HG03103 (cell line): ENCODE measurements at regions not wholly inside any gene's neighbourhood (a gene's known extent, or its start where the extent isn't known, plus 50 kb on each side); places are given as distances from the start of the nearest gene placed in this dataset.
A peak's percentile ranks its signal among the peaks of the same experiment; 100 is the strongest.

Experiments used
- ATAC-seq: cut with Tn5 transposase; IDR thresholded peaks from one replicate; pipeline ENCODE4 v1.9.1; 2021; ENCODE audit warnings: low read depth; ENCODE audit not compliant: unreplicated experiment

DNA sequence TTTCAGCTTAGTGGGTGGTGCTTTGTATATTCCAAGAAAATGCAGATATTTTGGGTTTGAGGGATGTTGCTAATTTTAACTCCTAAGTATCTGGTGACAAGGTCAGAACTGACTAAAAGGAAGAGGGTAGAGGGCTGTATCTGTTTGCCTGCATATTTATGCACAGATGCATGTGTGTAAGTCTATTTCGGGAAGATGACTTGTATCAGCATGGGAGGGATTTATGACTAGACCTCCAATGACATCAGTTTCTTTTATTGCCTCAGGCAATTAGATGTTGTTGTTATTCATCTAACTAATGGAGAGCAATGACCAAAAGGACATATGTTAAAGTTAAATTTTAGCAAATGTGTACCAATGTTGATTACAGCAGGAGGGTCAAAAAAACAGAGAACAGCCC lies 734.3 kb downstream of the QKI start:
- no peak for ATAC-seq

DNA sequence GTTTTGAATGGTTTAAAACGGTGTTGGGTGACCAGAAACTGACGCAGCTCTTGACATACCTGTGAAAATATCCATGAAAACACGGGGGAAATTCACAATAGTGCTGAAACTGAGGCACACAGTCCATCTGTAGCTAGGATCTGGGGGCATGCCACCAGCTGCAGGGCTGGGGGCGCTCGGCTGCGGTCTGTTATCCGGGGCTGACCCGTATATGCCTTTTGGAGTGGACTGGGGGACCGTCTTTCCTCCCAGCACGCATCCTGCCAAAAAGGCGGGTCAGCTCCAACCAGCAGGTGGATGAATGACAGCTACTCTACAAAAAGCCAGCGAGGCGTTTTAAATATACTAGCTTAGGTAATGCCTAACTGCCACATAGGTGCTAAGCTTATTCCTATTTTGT lies 729.8 kb downstream of the QKI start:
- no peak for ATAC-seq

DNA sequence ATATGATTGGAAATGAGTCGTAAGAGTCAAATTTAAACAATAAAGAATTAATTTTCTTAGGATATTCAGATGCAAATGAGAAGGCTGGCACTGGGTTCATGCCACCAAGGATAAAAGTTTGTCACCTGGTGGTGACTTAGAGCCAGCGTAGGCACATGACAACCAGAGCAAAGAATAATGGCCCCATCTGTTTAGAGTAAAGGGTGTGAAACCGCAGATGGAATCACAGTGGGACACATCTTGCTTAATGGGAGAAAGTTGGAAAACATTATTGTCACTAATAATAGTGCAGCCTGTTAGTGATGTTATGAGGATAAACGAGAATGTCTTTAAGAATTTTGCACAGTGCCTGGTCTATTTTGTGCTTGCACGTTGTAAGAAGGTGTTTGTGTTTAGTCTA lies 727.8 kb downstream of the QKI start:
- no peak for ATAC-seq

DNA sequence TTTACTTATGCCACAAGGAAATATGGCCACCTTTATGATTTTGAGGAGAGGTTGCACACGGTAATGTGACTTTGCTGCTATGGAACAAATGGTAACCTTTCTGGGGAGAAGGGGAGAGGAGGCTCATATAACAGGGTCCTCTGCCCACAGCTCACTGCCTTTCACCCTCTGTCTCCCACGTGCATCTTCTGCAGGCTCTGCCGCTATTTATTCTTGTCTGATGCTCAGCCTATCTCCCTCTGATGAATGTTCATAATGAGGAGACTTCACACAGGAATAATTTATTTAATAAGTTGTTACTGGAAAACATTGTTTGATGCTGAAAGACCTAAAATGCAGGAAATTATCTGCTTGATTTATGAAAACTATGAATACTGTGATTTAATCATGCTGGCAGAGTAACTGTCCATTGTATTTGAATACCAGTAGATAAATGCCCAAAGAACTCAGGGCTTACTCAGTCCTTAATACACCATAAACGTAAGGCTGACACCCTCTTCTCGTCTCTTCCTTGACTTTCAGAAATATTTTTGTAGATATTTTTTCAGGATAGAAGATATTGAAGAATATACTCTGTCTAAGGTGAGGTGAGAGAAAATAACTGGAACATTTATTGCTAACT lies 721.1 kb downstream of the QKI start:
- ATAC-seq = no peak

DNA sequence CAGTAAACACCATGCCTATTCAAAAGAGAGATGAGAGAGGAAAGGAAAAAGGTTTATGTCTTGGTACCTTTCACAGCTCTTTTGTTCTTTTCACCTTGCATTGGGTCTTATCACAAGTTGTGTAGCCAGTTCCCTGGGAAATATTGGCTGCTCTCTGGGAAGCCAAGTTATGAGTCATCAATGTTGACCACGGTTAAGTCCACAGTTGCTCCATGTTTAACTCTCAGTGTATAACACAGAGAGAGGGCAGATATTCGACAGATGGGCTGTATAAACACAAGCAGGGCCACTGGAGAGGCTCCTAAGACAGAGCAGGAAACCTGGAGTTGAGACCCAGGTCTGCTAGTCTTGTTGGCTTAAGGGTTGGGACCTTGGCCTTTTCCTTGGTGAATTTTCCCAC lies 718.6 kb downstream of the QKI start:
- ATAC-seq = no peak

DNA sequence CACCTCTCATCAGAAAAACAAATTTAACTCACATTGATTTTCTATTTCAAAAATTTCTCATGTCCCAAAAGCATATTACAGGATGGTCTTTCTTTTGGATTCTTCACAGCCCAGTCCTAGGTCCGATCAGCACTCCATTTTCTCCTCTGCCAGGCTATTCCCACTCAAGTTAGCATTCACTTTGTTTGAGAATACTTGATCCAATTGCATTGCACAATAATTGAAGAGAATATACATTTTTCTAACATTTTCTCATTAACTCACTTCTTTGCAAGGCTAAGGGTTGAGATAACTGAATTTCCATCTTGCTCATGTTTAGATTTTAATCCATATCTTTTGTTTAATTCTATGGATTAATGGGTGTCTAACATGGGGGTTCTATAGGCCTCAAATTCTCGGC lies 716.1 kb downstream of the QKI start:
- no peak for ATAC-seq

DNA sequence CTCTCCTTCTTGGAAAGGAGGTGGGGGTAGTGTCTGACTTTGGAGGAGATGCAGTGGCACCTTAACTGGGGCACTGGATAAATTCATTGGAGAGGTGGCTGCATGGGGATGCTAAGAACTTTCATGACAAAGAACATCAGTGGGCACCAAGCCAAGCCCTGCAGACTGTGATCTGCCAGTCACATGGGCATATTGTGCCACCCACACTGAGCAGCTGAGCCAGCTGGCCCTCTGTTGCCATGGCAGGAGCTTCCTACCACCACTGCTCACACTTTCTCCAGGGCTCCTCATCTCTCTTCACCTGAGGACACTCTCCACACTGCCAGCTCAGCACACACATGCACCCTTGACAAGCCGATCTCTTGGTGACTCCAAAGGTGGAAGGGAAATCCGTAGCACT lies 715.6 kb downstream of the QKI start:
- ATAC-seq = no peak

DNA sequence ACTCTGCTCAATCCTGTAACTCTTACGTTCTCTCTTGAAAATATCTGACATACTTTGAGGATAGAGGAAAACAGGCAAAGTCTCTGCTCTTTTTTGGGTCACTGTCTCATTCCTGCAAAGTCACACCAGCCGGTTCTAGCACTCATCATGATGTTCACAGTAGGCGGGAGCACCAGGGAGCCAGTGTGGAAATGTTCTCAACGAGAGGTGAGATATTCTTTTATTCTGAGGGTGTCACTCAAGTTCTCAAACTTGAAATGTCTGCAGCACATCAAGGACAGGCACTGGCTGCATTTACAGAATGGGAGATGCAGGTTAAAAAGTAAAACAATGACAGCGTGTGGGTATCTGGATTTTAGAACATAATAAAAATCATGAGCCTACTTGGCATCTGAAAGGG lies 714.7 kb downstream of the QKI start:
- ATAC-seq = no peak

DNA sequence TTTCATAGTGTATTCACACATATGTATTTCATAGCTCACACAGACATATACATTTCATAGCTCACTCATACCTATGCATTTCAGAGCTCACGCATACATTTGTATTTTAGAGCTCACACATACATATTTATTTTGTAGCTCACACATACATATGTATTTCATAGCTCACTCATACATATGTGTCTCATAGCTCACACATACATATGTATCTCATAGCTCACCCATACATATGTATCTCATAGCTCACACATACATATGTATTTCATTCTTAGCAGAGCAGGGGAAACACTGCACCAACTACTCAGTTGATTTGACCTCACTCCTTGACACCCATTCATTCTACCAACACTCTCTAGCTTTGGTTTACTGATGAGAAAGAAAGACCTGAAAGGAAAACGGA lies 713.6 kb downstream of the QKI start:
- ATAC-seq = no peak

DNA sequence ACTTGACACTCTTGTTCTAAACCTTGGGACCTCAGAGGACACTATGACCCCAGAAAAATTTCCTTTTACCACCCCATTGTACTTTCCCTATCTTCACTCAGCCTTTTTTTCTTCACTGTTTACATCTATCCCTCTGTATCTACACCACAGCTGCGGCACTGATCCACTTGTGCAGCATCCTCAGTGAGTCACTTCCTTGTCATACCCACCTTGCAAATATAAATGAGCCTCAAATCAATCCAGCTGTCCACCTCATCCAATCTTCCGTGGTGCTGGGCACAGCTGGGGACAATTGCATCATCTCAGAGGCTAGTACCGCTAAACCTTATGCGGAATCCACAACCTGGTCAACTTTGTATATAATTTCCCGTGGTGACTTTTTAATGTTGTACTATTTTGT lies 710.5 kb downstream of the QKI start:
- no peak for ATAC-seq

DNA sequence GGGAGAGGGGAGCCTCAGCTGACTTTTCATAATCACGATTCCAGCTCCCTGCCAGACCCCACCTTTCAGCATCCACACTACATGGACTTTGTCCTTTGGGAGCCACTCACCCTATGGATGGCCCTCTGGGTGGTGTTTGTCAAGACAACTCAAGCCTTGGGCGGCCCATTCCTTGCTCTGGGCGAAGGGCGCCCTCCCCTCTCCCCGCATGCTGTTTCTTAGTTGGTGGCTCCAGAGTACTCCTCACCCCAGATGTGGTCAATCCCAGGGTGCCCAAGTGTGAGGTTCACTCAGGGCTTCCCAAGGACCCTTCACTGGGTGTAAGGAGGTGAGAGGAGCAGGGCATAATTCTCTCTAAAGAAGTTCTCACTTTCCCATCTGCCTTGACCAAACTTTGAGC lies 710.0 kb downstream of the QKI start:
- ATAC-seq = no peak

DNA sequence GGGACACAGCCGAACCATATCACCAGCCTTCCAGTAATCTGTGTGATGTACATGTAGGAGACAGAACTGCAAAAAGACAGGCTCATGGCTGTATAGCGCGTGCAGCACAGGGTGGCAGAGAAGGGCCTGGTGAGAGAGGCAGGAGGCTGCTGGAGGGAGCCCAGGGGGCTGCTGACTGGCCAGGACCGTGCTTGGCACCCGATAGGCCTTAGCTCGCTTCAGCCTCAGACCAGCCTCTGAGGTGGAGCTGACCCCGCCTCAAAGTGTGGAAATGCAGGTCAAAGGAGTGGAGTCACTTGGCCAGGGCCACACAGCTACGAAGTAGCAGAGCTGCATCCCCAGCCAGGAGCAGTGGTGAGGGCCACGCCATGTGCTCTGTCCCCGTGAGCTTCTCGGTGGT lies 707.6 kb downstream of the QKI start:
- no peak for ATAC-seq

DNA sequence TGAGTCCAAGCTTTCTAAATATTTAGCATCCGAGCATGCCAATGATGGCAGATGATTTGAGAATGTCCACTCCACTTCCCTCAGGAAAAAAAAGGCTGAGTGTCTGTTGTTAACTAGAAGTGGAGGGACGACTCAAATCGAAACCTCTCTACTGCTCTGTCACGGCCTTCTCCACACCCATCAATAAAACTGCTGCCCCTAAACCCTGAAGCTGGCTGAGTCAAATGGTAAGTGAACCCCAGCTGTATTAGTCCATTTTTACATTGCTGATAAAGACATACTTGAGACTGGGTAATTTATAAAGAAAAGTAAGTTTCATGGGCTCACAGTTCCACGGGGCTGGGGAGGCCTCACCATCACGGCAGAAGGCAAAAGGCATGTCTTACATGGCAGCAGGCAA lies 707.0 kb downstream of the QKI start:
- ATAC-seq = no peak

DNA sequence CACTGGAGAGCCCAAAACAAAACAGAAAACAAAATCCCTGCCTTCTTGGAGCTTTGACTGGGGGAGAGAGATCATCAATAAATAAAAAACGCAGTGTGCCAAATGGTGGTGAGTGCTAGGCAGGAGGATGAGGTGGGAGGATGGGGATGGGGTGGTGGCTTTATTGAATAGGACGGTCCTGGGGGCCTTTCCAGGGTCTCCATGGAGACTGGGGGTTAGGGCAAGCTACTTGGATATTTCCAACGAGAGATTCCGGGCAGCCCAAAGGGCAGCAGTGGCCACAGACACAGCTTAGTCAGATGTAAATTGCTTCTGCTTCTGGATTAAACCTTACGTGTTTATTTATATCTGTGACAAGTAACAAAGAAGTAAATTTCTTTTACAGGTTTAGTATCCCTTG lies 700.1 kb downstream of the QKI start:
- ATAC-seq = no peak

DNA sequence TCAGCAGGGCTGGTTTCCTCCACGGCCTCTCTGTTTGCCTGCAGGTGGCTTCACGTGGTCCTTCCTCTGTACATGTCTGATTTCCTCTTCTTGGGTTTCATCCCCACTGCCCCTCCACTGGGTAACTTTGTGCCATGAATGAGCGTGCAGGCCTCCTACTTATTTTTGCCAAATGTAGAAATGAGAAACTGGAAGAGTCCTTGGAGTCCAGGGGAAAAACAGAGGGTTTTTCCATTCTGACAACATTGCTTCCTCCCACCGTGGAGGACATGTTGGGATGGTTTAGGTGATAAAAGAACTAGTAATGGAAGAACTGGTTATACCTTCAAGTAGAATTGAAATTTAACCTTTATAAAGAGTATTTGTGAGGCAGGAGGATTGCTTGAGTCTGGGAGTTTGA lies 699.5 kb downstream of the QKI start:
- ATAC-seq = no peak

DNA sequence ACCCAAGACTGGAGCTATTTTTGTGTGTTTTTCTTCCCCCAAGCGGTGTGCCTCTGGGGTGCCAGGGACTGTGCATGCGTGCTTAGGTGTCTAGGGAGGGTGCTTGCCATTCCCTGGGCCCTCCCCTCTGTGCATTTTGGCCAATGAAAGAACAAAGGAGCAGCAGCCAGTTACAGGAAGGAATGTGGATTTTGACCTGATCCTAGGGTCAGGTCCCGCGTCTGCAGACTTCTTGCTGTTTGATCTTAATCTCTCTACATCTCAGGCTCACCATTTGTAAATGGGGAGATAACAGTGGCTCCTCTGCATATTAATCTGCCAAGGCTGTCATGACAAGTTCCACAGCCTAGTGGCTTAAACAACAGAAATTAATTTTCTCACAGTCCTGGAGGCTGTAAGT lies 699.1 kb downstream of the QKI start:
- no peak for ATAC-seq

DNA sequence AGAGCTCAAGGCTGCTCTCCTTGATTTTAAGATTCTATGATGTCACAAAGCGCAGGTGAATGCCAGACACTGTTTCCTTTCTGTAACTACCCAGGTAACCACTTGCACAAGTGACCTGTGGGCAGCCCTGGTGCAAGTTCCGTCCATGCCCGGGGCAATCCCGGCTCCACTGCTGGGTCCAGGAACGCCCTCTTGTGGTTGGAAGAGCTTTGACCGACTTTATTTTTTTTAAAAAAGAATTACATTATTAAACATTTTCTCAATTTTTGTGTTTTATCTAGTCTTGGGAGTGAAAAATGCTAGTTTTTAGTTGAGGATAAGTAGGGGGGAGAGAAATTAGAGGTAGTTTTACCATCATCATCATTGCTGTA lies 695.2 kb downstream of the QKI start:
- no peak for ATAC-seq

DNA sequence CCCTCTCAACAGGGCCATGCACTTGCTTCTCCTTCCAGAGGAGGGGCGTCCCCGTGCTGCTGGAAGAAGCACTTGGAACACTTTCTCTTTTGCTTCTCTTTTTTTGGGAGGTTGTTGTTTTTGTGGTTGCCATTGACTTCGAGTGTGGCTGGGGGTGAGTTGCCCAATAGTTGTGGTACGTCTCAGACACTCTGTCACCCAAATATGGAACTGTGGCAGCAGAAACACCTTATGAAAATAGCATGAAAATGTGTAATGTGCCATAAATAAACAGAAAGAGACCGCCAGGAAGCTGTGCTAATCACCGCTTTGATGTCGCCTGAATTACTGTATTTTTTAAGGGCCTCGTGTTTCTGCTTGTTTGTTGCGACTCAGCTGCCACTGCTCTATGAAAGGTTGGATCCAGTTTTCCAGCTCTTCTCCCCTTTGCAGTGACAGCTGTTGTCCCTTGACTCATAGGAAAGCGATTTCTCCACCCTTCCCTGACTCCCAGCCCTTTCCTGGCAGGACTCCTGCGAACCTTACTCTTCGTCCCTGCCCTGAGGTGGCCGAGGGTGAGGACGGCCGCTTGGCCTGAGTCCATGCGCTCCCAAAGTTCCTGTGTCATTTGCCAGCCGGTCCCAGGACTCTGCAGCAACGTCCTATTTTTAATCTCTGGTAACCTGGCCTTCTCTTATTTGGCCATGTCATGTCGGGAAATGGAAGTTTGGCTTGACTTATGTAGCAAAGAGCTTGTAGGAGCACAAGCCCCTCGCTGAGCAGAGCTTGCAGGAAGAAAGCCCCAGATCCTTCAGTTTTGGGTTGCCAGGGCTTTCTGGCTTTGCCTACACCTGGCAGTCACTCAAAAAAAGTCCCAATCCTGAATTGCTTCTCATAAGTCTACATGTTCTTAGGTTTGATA lies 694.6 kb downstream of the QKI start:
- peak; percentile 45 for ATAC-seq

DNA sequence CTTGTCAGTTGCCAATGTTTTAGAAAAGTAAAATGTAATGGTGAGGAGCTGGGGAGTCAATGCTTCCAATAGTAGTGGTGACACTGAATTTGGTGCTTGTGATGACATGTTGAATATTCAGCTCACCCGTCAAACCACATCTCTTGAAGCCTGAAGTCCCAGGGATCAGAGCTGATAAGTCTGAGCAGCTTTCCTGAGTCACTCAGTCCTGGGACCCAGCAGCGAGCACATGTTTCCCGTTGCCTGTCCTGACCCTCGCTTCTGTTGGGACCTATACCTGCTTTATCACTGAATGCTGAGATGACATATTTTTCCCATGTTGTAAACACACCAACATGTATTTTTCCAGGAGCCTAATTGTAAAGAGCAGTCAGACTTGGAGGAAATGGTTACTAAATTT lies 693.6 kb downstream of the QKI start:
- no peak for ATAC-seq

DNA sequence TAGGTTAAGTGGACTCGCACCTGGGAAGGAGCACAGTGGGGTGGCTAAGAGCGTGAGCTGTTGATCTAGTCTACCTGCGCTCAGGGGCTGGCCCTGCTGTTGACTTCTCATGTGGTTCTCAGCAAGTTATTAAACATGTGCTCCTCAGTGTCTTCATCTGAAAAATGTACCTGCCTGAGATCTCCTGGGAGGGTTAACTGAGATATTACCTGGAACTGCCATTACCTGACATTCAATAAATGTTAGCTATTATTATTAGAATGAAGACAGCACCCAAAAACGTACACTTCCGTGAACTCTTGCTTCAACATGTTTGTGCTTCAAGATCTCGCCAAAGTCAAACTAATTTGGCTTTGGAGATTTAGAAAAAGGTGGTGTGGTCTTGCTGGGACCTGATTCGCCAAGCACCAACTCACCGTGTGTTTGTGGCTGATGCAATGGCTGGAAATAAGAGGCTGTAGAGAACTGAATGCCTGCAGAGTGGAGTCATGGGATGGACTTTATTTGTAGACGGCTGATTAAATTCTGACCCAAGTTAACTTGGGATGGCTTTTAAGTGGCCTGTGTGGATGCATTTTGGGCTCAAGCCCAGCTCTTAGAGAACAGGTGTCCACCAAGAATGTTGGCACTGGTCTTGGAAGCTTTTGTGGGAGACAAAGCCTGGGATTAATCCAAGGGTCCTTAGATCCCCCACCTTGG lies 692.9 kb downstream of the QKI start:
- no peak for ATAC-seq

DNA sequence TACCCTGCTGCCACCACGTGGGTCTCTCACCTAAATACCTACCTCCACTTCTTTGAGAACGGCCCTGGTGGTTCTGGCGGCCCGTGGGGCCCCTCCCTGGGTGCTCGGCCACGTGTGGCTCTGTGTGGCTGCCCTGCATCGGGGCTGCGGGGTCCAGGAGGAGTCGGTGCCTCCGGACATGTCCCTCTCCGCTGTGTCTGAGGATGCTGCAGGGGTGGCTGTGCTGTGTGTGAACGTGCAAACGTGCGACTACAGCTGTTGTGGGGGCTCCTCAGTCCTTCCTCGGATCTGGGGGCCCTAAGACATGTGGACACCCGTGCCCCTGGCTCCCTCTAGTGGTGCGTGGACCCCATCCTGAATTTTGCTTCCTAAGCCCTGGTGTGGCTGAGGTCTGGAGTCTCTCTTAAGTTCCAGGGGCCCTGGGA lies 691.8 kb downstream of the QKI start:
- no peak for ATAC-seq

DNA sequence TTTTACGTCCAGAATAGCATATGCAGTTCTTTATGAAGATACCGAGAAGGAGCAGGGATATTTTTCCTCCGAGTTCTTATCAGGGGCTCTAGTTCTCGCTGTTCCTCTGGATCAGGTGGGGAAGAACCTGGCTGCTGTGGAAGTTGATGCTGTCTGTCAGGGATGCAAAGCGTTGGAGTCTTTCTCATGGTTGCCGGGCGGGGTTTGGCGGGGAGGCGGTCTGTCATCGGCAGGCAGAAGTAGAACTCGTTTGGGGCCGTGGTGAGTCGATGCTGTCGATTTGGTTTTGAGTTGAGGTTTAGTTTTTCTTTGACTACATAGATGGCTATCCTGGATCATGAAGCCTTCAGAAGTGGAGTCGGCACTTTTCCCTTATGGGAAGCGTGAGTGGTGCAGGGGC lies 691.2 kb downstream of the QKI start:
- no peak for ATAC-seq
